ENCODE measurements at regions not wholly inside any gene's neighbourhood (a gene's known extent, or its start where the extent isn't known, plus 50 kb on each side); places are given as distances from the start of the nearest gene placed in this dataset.

DNA sequence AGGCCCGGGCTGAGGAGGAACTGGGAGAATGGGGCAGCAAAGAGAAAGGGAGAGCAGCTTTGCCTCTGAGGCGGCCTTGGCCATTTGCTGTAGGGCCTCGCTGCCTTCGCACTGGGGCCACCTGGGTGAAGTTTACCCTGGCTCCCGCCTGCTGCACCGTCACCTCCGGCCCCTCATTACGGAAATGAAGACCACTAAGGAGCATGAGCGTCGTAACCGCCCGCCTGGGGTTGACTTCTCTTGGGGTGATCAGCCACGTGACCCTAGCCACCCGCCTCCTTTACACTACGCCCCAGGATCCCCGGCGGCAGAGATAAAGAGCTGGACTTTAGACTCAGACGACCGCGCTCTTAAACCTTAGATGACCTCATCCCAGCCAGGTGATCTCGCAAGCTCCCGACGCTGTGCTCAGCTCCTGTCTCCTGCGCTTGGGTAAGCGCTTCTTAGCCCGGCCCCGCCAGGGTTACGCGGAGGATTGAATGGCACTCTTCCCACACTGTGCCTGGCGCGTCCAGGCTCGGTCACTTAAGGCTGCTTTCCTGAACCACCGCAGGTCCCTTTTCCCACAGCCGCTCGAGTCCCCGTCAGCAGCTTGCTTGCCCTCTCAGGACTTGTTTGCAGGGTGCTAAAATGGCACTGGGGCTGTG, 107.9 kb upstream of the LARP1 start (continued):
- TF ChIP-seq ZNF224 (CRISPR knock-in tag; IDR thresholded peaks at IDR 0.05) (peak; percentile 63; the same call in 1 of the 2 replicates), RARG (CRISPR knock-in tag; IDR thresholded peaks at IDR 0.05; ENCODE audit: low read depth) (no peak), ZNF343 (CRISPR knock-in tag; IDR thresholded peaks at IDR 0.05) (0 out of 2 replicates have a peak, but pooled peaks have one; percentile 29), PLSCR1 (CRISPR knock-in tag; IDR thresholded peaks at IDR 0.05; ENCODE audit: borderline replicate concordance) (0 out of 2 replicates have a peak, but pooled peaks have one; percentile 64), MAFF (IDR thresholded peaks at IDR 0.05; ENCODE audit: low read depth, low read length) (no peak), JUND (CRISPR knock-in tag; IDR thresholded peaks at IDR 0.05) (peak; percentile 84), ZNF282 (IDR thresholded peaks at IDR 0.05; ENCODE audit: partially characterized antibody) (no peak), RFX1 (IDR thresholded peaks at IDR 0.05) (no peak), AKAP8 (CRISPR knock-in tag; IDR thresholded peaks at IDR 0.05) (0 out of 2 replicates have a peak, but pooled peaks have one; percentile 20), MTERF4 (CRISPR knock-in tag; IDR thresholded peaks at IDR 0.05) (peak; percentile 44; the same call in 1 of the 2 replicates), SAP130 (CRISPR knock-in tag; IDR thresholded peaks at IDR 0.05; ENCODE audit: low read depth) (peak; percentile 78), HNF4G (IDR thresholded peaks at IDR 0.05; ENCODE audit: borderline replicate concordance, low read depth, low read length) (peak; percentile 90), HNF4G (CRISPR knock-in tag; IDR thresholded peaks at IDR 0.05; ENCODE audit: borderline replicate concordance, low read depth) (peak; percentile 89), ZNF891 (CRISPR knock-in tag; IDR thresholded peaks at IDR 0.05) (peak; percentile 78), ZNF501 (CRISPR knock-in tag; IDR thresholded peaks at IDR 0.05) (peak; percentile 66; the same call in 1 of the 2 replicates), ZNF615 (CRISPR knock-in tag; IDR thresholded peaks at IDR 0.05; ENCODE audit: borderline replicate concordance) (peak; percentile 70; the same call in 1 of the 2 replicates), ZNF687 (CRISPR knock-in tag; IDR thresholded peaks at IDR 0.05) (peak; percentile 99), ZFP62 (CRISPR knock-in tag; IDR thresholded peaks at IDR 0.05) (no peak), ZNF547 (CRISPR knock-in tag; IDR thresholded peaks at IDR 0.05) (peak; percentile 60; the same call in 1 of the 2 replicates), CEBPG (CRISPR knock-in tag; IDR thresholded peaks at IDR 0.05) (peak; percentile 60; the same call in 1 of the 2 replicates), ZBTB43 (CRISPR knock-in tag; conservative IDR thresholded peaks at IDR 0.05) (0 out of 2 replicates have a peak, but pooled peaks have one; percentile 1), ZNF766 (CRISPR knock-in tag; IDR thresholded peaks at IDR 0.05; ENCODE audit: borderline replicate concordance) (peak; percentile 42; the same call in 1 of the 2 replicates)
